GM21576 (cell line): ENCODE measurements at regions not wholly inside any gene's neighbourhood (a gene's known extent, or its start where the extent isn't known, plus 50 kb on each side); places are given as distances from the start of the nearest gene placed in this dataset.

Experiments used
- ATAC-seq: cut with Tn5 transposase; IDR thresholded peaks from one replicate; pipeline ENCODE4 v1.9.1; 2021; ENCODE audit warnings: mild to moderate bottlenecking, moderate library complexity; ENCODE audit not compliant: unreplicated experiment

DNA sequence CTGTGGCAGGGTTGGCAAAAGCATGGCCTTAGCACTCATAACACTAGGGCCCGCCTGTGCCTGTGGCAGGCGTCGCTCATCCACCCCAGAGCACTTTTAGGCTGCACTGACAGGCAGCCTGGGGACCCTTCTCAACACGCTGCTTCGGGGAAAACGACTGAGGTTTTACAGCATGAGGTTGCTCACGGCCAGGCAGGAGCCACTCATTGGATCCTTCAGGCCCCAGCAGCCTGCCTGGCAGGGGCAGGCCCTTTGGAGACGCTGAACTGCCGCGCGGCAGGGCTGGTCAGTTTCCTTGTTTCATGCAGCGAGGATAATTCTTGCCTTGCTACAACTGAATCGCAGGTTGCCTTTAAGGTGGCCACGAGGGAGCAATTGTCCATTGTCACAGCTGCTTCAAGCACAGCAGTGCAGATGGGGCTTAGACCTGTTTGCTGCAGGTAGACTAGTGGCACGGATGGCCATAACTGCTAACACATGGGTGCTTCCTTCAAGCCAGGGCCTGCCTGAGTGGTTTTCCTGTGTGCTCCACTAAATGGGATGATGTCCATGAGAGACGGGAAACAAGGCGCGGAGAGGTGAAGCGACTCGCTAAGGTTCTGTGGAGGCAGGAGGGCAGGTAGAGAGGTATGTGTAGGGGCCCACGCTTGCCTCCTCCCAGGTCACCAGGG, 49.9 kb upstream of the HS6ST1 start:
- no peak for ATAC-seq

GRCh38 chr2:128369108-128369555, 50.5 kb upstream of the HS6ST1 start:
- ATAC-seq: no peak

DNA sequence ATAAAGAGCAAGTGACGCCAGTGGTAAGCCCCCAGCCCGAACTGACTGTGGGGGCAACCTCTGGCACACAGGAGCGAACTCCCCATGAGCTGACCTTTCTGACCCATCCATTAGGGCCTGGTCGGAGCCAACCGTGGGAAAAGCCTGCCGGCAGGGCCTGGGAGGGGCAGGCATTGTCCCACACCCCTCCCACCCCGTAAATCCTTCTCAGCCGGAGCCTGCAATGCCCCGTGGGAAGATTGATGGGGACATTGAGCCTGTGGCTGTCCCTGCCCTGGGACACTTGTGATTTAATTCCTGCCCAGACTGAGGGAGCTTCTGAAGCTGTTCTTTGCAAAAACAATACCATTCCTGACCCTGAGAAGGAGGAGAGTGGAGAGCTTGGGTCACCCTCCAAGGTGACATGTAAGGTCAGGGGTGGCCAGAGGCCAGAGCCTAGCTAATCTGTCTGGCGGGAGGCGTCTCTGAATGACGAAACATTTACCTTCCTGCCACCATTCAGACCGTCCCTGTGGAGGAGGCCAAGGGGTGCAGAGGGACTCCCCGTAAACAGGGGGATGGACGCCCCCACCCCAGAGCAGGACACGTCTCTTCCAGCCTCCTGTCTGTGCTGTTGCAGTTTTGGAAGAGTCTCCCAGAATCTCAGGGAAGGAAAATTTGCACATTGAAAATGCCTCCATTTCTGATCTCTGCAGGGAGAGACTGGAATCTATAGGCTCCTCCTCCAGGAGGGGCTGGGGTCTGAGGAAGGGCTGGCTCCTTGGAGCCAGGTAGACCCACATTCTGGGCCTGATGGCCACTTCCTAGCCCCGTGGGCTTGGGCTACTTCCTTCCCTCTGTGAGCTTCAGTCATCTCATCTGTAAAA, 51.2 kb upstream of the HS6ST1 start:
- ATAC-seq: no peak

GRCh38 chr2:128370468-128371247, 52.0 kb upstream of the HS6ST1 start:
- ATAC-seq: no peak

DNA sequence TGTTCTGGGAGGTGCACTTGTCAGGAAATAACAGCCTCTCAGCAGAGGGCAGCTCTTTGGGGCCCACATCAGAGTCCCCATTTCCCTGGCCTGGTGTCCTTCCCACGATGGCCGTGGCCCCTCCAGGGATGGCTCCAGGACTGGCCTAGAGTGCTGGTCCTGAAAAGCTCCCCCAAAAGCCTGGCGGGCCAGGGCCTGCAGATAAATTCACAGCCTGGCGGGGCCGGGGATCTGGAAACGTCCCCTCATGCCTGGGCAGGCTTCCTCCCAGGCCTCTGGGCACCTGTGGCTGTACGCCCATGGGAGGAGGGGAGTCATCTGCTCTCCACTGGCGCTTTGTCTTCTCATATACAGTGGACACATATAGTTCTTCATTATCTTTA, 52.6 kb upstream of the HS6ST1 start:
- ATAC-seq: no peak

GRCh38 chr2:128371648-128372345, 53.1 kb upstream of the HS6ST1 start:
- no peak for ATAC-seq

DNA sequence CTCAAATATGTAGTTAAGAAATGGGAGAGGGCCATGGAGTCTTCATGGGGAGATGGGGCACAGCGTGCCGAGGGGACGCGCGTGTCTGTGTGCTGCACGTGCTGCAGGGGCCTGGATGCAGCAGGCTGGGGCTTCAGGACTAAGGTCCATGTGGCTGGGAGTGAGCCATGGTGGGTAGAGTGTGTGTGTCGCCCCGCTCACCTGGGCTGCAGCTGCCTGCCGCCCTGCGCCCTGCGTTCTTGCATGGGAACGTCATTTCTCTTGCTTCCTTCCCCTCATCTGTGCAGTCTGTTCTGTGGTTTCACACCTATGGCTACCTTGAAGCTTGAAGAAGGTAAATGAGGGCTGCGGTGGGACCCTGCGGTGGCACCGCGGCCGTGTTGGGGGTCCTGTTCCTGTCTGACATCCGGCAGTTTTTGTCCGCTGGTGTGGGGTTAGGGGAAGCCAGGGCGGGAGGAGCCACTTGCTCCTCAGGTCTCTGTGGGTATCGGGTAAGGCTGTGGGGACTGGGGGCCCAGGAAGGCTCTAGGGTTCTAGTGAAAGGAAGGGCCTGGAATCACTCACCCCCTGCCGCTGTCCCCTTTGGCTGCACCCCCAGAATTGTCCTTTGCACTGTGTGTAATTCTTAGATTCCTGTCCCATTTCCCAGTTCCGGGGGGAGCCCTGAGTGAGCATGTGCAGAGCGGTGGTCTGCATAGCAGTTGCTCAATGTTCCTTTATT, 54.1 kb upstream of the HS6ST1 start:
- ATAC-seq: no peak

DNA sequence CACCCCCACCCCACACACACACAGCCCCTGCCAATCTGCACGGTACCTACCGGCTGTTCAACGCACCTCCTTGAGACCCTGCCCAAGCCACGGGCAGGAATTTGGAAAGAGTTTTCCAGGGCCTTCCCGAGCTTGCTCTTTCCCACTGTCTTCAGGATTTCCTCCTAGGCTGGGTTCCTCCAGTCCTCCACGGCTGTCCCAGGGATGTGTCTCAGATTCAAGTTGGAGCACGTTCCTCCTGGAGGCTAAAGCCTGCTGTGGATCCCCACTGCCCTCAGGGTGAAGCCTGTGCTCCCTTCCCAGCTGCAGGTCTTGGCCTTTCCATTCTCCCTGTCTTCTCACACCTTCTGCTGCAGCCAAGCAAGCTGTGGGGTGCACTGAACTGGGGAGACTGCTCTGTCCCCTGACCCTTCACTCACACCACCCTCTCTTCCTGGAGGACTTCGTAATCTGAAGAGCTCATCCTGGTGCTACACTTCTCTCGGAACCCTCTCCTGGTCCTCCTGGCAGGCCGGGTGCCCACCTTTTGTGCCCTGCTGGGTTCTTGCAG, 54.9 kb upstream of the HS6ST1 start:
- ATAC-seq: no peak

GRCh38 chr2:128374001-128374710, 55.5 kb upstream of the HS6ST1 start:
- no peak for ATAC-seq

GRCh38 chr2:128374711-128375413, 56.2 kb upstream of the HS6ST1 start:
- ATAC-seq: no peak

DNA sequence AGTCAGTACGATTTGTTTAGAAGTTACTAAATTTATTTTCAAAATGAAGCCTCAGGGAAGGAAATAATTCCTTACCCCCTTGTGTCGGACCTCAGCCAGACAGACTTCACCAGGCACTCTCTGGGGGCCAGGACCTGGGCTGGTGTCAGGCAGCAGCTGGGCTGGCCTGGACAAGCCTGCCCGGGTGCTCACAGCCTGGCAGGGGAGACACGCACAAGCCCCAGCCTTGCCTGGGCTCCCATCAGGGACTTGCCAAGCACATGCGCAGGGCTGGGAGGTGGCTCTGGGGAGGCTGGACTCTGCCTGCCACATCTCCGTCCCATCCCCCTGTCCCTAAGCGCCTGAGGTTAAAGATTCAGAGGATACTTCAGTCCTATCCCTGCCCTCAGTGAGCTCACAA, 56.8 kb upstream of the HS6ST1 start:
- ATAC-seq: no peak

DNA sequence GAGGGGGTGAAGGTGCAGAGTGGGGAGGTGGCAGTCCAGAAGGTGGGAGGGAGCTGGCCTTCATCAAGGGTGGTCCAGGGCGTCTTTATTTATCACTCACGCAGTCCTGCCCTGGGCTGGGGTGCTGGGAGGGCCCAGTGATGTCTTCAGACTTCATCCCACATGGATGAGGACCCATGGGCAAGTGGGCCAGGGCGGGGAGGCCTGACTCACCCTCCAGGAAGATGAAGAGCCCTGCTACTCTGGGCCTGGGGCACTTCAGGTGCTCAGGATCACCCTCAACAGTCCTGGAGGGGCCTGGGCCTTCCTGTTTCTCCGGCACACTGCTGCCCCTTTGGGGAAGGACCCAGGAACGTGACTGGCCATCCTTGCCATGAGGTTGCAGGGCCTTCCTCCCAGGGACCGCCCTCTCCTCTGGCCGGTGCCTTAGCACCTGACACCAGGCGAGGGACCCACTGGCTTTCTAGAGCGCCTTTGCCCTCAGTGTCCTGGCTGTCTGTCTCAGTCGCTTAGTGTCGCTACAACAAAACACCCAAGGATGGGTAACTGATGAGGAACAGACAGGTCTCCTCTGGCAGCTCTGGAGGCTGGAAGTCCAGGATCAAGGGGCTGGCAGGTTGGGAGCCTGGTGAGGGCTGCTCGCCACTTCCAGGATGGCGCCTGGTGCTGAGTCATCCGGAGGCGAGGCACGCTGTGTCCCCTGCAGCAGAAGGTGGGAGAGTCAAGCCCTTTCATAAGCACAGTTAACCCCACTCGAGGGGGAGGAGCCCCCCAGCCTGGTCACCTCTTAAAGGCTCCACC, 57.8 kb upstream of the HS6ST1 start:
- ATAC-seq: no peak

GRCh38 chr2:128377071-128377910, 58.6 kb upstream of the HS6ST1 start:
- ATAC-seq: no peak

DNA sequence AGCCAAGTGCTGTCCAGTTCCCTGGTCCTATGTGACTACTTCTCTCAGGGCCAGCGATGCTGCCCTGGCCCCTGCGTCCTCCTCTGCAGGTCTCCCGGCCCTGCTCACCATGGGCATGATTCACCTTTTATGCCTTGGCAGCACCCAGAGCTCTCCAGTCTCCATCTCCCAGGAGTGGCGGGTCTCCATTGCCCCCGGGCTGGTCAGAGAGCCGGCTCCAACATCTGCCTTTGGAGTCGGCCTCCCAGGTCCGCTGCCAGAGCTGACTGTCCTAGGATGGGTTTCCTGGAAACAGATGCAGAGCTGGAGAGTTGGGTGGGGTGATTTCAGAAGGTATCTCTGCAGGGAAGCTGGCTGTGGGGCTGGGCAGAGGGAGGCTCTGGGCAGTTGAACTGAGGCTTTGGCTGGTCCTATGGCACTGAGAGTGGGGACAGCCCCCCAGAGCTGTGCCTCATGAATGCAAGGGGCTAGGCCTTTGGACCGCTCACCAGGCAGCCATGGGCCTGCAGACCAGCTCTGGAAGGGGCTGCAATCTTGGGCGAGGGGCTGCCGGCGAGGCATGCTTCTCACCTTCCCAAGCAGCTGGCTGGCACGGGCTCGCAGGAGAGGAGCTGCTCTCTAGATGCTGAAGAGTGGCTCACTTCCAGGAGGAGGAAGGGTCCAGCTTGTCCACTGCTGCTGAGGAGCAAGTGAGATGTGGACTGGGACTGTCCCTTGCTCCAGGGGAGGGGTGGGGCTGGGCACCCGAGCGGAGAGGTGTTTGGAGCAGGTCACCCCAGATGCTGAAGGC, 59.8 kb upstream of the HS6ST1 start:
- ATAC-seq: no peak

DNA sequence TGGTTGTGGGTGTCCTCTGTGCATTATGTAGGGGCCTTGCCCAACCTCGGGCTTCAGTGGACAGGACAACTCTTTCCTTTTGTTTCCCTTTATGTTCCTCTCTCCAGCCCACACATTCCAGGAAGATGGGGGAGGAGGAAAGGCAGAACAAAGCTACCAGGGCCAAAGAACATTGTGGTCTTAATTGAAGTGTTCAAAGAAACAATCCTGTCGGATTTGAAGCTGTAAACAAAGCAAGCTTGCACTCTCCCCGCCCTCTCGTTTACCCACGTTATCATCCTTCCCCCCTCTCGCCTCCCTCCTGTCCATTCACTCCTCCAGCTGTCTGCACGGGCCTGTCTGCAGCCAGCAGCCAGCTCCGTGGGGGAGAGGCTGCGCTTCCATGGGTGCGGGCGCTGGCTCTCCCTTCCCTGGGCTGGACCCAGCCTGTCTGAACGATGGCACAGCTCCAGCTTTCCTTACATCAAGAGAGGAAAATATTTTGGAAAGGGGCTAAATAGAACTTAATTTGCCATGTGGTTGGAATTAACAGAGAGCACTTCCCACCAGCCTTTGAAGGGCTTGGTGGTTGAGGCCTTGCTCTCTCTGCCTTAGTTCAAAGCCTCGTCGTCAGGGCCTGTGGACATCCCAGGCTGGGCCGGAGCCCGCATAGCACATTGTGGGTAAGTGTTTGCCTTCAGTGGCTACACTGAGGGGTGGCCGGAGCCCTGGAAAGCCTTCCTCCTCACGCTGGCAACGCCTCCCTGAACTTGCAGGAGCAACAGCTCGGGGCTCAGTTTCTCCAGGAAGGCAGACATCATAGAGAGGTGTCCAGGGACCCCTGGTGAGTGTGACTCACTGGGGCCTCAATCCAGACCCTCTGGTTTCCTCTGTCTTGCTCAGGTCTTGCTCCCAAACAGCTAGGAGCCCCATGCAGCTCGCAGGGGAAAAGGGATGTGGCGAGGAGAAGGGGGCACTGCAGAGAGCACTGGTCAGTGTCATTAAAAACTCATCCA, 60.6 kb upstream of the HS6ST1 start:
- no peak for ATAC-seq
